GM12892 (cell line): ENCODE measurements at regions not wholly inside any gene's neighbourhood (a gene's known extent, or its start where the extent isn't known, plus 50 kb on each side); places are given as distances from the start of the nearest gene placed in this dataset.

Experiments used
- POLR2A ChIP-seq: IDR thresholded peaks from 2 replicates; pipeline ENCODE4 v1.6.1; 2011; ENCODE audit warnings: low read depth, low read length, control low read depth
- POLR2AphosphoS5 ChIP-seq: IDR thresholded peaks from 2 replicates; pipeline ENCODE4 v1.6.1; 2011; ENCODE audit warnings: low read depth, low read length, control low read depth

GRCh38 chr1:22276396-22276748 is 133.5 kb upstream of the WNT4 start:
- TF ChIP-seq POLR2AphosphoS5 (no peak), POLR2A (no peak)
